ENCODE measurements at regions not wholly inside any gene's neighbourhood (a gene's known extent, or its start where the extent isn't known, plus 50 kb on each side); places are given as distances from the start of the nearest gene placed in this dataset.

DNA sequence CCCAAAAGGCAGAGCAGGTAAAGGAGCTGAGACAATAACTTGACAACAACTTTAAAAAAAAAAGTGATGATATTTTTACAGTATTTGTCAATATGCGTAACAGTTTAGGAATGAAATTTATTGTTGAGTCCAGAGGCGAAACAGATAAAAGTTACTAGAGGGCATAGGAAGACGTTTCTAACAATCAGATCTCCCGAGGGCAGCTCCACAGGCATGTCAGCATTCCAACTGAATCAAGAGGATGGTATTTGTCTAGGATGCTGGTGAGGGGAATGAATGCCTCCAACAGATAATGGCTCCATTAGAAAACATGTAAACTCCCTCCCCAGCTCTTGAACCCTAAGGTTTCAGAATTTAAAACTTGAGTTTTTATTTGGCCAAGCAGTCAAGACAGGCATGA lies 733.9 kb upstream of the SORCS1 start:
- no peak for DNase-seq (ENCODE audit: low spot score in 2 of 2)
- TF ChIP-seq, protein P1, sequence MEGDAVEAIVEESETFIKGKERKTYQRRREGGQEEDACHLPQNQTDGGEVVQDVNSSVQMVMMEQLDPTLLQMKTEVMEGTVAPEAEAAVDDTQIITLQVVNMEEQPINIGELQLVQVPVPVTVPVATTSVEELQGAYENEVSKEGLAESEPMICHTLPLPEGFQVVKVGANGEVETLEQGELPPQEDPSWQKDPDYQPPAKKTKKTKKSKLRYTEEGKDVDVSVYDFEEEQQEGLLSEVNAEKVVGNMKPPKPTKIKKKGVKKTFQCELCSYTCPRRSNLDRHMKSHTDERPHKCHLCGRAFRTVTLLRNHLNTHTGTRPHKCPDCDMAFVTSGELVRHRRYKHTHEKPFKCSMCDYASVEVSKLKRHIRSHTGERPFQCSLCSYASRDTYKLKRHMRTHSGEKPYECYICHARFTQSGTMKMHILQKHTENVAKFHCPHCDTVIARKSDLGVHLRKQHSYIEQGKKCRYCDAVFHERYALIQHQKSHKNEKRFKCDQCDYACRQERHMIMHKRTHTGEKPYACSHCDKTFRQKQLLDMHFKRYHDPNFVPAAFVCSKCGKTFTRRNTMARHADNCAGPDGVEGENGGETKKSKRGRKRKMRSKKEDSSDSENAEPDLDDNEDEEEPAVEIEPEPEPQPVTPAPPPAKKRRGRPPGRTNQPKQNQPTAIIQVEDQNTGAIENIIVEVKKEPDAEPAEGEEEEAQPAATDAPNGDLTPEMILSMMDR (IDR thresholded peaks at IDR 0.05) = no peak
- TF ChIP-seq POLR2A (IDR thresholded peaks at IDR 0.05) (no peak), EP300 (IDR thresholded peaks at IDR 0.05) (no peak)
- Histone ChIP-seq H3K27me3 (no peaks in the 10 kb centered on the region), H3K9me3 (peaks cover 0 to 5% (median 0%) of the 10 kb centered on the region in 4 donors), H3K27ac (no peak overlapping the region), H3K36me3 (no peaks in the 10 kb centered on the region), H3K4me3 (no peak overlapping the region), H3K4me1 (no peaks in the 10 kb centered on the region)
- 65 to 69% methylated on average over 4 of the region's 4 CpGs for WGBS, 2 donors

DNA sequence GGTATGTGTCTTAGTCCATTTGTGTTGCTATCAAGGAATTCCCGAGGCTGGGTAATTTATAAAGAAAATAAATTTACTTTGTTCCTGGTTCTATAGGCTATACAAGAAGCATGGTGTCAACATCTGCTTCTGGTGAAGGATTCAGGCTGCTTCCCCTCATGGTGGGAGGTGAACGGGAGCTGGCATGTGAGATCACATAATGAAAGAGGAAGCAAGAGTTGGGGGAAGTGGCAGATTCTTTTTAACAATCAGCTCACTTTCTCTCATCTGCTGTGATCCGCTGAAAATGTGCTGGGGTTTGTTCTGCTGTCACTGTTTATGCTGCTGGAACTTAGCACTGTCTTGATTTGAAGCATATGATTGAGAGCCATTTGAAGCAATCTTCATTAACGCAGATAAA lies 730.0 kb upstream of the SORCS1 start:
- WGBS, 2 donors = 39 to 43% methylated on average over 4 of the region's 4 CpGs
- no peak overlapping the region for H3K27ac ChIP-seq
- no peak for TF ChIP-seq POLR2A (IDR thresholded peaks at IDR 0.05)
- no peak for TF ChIP-seq EP300 (IDR thresholded peaks at IDR 0.05)
- TF ChIP-seq, protein P1 (IDR thresholded peaks at IDR 0.05) = no peak

GRCh38 chr10:107889105-107889504 lies 724.6 kb upstream of the SORCS1 start:
- Histone ChIP-seq H3K4me3 (no peak overlapping the region), H3K9me3 (peaks cover 0 to 12% (median 0%) of the 10 kb centered on the region in 4 donors), H3K4me1 (no peaks in the 10 kb centered on the region), H3K27me3 (no peaks in the 10 kb centered on the region), H3K27ac (no peak overlapping the region), H3K36me3 (no peaks in the 10 kb centered on the region)
- WGBS, 2 donors = 41 to 48% methylated on average over 2 of the region's 2 CpGs
- no peak for DNase-seq (ENCODE audit: low spot score in 2 of 2)
- TF ChIP-seq POLR2A (IDR thresholded peaks at IDR 0.05) (no peak), EP300 (IDR thresholded peaks at IDR 0.05) (no peak)
- TF ChIP-seq, protein P1 (IDR thresholded peaks at IDR 0.05) = no peak

More for the DNA sequence above, 730.0 kb upstream of the SORCS1 start:
- H3K4me1 ChIP-seq = no peaks in the 10 kb centered on the region
- H3K4me3 ChIP-seq = no peak overlapping the region
- peaks cover 0 to 5% (median 0%) of the 10 kb centered on the region in 4 donors for H3K9me3 ChIP-seq
- H3K27me3 ChIP-seq = no peaks in the 10 kb centered on the region
- no peaks in the 10 kb centered on the region for H3K36me3 ChIP-seq
- DNase-seq (ENCODE audit: low spot score in 2 of 2) = no peak

GRCh38 chr10:107880185-107880584 lies 715.7 kb upstream of the SORCS1 start:
- 66 to 79% methylated on average over 2 of the region's 2 CpGs for WGBS, 2 donors
- Histone ChIP-seq H3K9me3 (peaks cover 0 to 36% (median 0%) of the 10 kb centered on the region in 4 donors), H3K4me3 (no peak overlapping the region), H3K4me1 (no peaks in the 10 kb centered on the region), H3K36me3 (no peaks in the 10 kb centered on the region), H3K27ac (no peak overlapping the region), H3K27me3 (no peaks in the 10 kb centered on the region)
- no peak for DNase-seq (ENCODE audit: low spot score in 2 of 2)
- TF ChIP-seq, protein P1 (IDR thresholded peaks at IDR 0.05) = no peak
- no peak for TF ChIP-seq POLR2A (IDR thresholded peaks at IDR 0.05)
- TF ChIP-seq EP300 (IDR thresholded peaks at IDR 0.05) = no peak

DNA sequence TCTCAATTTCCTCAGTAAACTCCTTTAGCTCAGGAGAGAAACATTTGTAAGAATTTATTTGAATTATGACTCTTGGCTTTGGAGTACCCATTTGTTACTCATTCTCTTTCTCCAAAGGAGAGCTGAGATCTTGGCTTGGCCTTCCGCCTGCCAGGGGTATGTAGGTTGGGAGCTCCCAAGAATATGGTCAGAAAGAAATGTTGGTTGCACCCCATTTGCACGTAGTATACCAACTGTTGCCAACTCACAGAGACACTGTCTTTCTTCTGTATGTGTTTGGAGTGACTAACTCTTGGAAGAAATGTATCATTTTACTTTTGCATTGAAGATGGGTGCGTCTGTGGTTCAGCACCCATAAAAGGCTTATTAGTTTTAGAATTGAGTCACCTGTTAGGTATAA lies 708.5 kb upstream of the SORCS1 start:
- WGBS, 2 donors = 87 to 89% methylated on average over 3 of the region's 3 CpGs
- DNase-seq (ENCODE audit: low spot score in 2 of 2) = no peak
- Histone ChIP-seq H3K27ac (no peak overlapping the region), H3K9me3 (peaks cover 0 to 9% (median 0%) of the 10 kb centered on the region in 4 donors), H3K4me3 (no peak overlapping the region), H3K27me3 (no peaks in the 10 kb centered on the region), H3K36me3 (no peaks in the 10 kb centered on the region), H3K4me1 (no peaks in the 10 kb centered on the region)
- TF ChIP-seq POLR2A (IDR thresholded peaks at IDR 0.05) = no peak
- TF ChIP-seq, protein P1 (IDR thresholded peaks at IDR 0.05) = no peak
- TF ChIP-seq EP300 (IDR thresholded peaks at IDR 0.05) = no peak

Measured in tibial nerve (tissue), 4 donors.